Ishikawa (cell line): ENCODE measurements at regions not wholly inside any gene's neighbourhood (a gene's known extent, or its start where the extent isn't known, plus 50 kb on each side); places are given as distances from the start of the nearest gene placed in this dataset.

Experiments used
- CEBPB ChIP-seq: IDR thresholded peaks from 2 replicates; pipeline ENCODE4 v1.6.1; 2012
- CREB1 ChIP-seq: IDR thresholded peaks from 2 replicates; pipeline ENCODE4 v1.6.1; 2012; ENCODE audit warnings: low read depth
- EGR1 ChIP-seq: IDR thresholded peaks from 2 replicates; pipeline ENCODE4 v1.6.1; 2012
- EP300 ChIP-seq: IDR thresholded peaks from 2 replicates; pipeline ENCODE4 v1.6.1; 2012; ENCODE audit warnings: borderline replicate concordance
- FOXM1 ChIP-seq: IDR thresholded peaks from 2 replicates; pipeline ENCODE4 v1.6.1; 2012; ENCODE audit warnings: low read depth, borderline replicate concordance
- NFIC ChIP-seq: IDR thresholded peaks from 2 replicates; pipeline ENCODE4 v1.6.1; 2012
- RAD21 ChIP-seq: IDR thresholded peaks from 2 replicates; pipeline ENCODE4 v1.6.1; 2012; ENCODE audit warnings: low read depth
- REST ChIP-seq: IDR thresholded peaks from 2 replicates; pipeline ENCODE4 v1.6.1; 2012; ENCODE audit warnings: low read depth, mild to moderate bottlenecking
- TAF1 ChIP-seq: IDR thresholded peaks from 2 replicates; pipeline ENCODE4 v1.6.1; 2012; ENCODE audit warnings: low read depth, mild to moderate bottlenecking
- TCF12 ChIP-seq: IDR thresholded peaks from 2 replicates; pipeline ENCODE4 v1.6.1; 2012; ENCODE audit warnings: low read depth
- TEAD4 ChIP-seq: IDR thresholded peaks from 2 replicates; pipeline ENCODE4 v1.6.1; 2012
- USF1 ChIP-seq: IDR thresholded peaks from 2 replicates; pipeline ENCODE4 v1.6.1; 2012
- YY1 ChIP-seq: IDR thresholded peaks from 2 replicates; pipeline ENCODE4 v1.6.1; 2012; ENCODE audit warnings: low read depth
- ZBTB7A ChIP-seq: IDR thresholded peaks from 2 replicates; pipeline ENCODE4 v1.6.1; 2012; ENCODE audit warnings: low read depth
- TF ChIP-seq, protein P1 (sequence below): IDR thresholded peaks from 2 replicates; pipeline ENCODE4 v1.6.1; 2012

DNA sequence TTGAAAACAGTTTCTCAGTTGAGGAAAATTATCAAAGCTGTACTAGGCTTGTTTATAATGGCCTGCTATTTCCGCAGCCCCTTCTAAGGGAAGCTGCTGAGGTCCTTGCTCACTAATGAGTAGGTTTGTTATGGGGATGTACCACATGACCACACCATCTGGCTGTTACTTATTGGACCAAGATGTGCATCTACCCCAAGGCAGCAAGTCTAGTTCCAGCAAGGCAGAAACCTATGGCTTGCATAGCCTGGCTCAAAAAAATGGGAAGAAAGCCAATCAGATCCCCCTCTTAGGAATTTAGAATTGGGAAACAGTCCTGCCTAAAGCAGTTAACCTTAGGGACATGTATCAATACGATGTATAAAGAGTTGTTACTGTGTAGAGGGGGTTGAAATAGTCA is 186.5 kb upstream of the SPRY2 start:
- TF ChIP-seq TCF12 (no peak), TAF1 (no peak), YY1 (no peak), REST (no peak), EP300 (no peak), NFIC (no peak), ZBTB7A (no peak), EGR1 (no peak), CREB1 (no peak), USF1 (no peak), FOXM1 (no peak), CEBPB (no peak), RAD21 (no peak), TEAD4 (no peak)
- TF ChIP-seq, protein P1, sequence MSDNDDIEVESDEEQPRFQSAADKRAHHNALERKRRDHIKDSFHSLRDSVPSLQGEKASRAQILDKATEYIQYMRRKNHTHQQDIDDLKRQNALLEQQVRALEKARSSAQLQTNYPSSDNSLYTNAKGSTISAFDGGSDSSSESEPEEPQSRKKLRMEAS, result no peak

GRCh38 chr13:80524447-80525215 is 183.7 kb upstream of the SPRY2 start:
- TF ChIP-seq RAD21 (no peak), CREB1 (no peak), TEAD4 (no peak), YY1 (no peak), EP300 (no peak), ZBTB7A (no peak), TAF1 (no peak), EGR1 (no peak), NFIC (no peak), CEBPB (no peak), REST (no peak), FOXM1 (no peak), TCF12 (no peak), USF1 (no peak)
- TF ChIP-seq, protein P1, result no peak

GRCh38 chr13:80523134-80523533 is 182.2 kb upstream of the SPRY2 start:
- TF ChIP-seq CEBPB, result no peak
- TF ChIP-seq EGR1, result no peak
- TF ChIP-seq ZBTB7A, result no peak
- TF ChIP-seq RAD21, result no peak
- no peak for TF ChIP-seq USF1
- TF ChIP-seq YY1, result no peak
- TF ChIP-seq, protein P1, result no peak
- TF ChIP-seq TEAD4, result no peak
- no peak for TF ChIP-seq CREB1
- TF ChIP-seq TAF1, result no peak
- TF ChIP-seq REST, result no peak
- no peak for TF ChIP-seq NFIC
- TF ChIP-seq EP300, result no peak
- no peak for TF ChIP-seq TCF12
- no peak for TF ChIP-seq FOXM1
